Activated CD4-positive, alpha-beta memory T cell treated with anti-CD3 and anti-CD28 coated beads for 36 hours (primary cell): ENCODE measurements at regions not wholly inside any gene's neighbourhood (a gene's known extent, or its start where the extent isn't known, plus 50 kb on each side); places are given as distances from the start of the nearest gene placed in this dataset.

Source experiments
- CTCF ChIA-PET: fragments of 350-600 bp; sonication (Branson Sonifier 250); formaldehyde crosslinking; loops from one replicate; lab custom pipeline; 2021; ENCODE audit warnings: antibody characterized with exemption, inconsistent platforms; lab: Charles Lee
- POLR2A ChIA-PET: fragments of 350-600 bp; sonication (Branson Sonifier 250); formaldehyde crosslinking; loops from one replicate; lab custom pipeline; 2021; ENCODE audit warnings: antibody characterized with exemption; lab: Charles Lee
- DNase-seq: peaks from one replicate; pipeline ENCODE4 v3.0.0-alpha.2; 2020
- H3K27ac Mint-ChIP-seq: one replicate; pipeline ENCODE4 v1.8.0; 2021; ENCODE audit warnings: mixed read lengths
- H3K27me3 Mint-ChIP-seq: one replicate; pipeline ENCODE4 v1.8.0; 2021; ENCODE audit warnings: mixed read lengths
- H3K36me3 Mint-ChIP-seq: one replicate; pipeline ENCODE4 v1.8.0; 2021; ENCODE audit warnings: mixed read lengths
- H3K4me1 Mint-ChIP-seq: one replicate; pipeline ENCODE4 v1.8.0; 2021; ENCODE audit warnings: low read depth, mixed read lengths
- H3K4me3 Mint-ChIP-seq: one replicate; pipeline ENCODE4 v1.8.0; 2021; ENCODE audit warnings: mild to moderate bottlenecking, mixed read lengths
- H3K9me3 Mint-ChIP-seq: one replicate; pipeline ENCODE4 v1.8.0; 2021; ENCODE audit warnings: mixed read lengths
- intact Hi-C: fragments of 100-400 bp; cut with micrococcal nuclease; formaldehyde crosslinking; loops from one replicate; pipeline ENCODE4 v1.15.1; 2023

GRCh38 chr1:220991506-220991905, 112.3 kb downstream of the HLX start:
- no peaks in the 10 kb centered on the region for H3K36me3 Mint-ChIP-seq
- no peak overlapping the region for H3K4me3 Mint-ChIP-seq
- POLR2A ChIA-PET: no interaction called here
- DNase-seq: no peak
- H3K27ac Mint-ChIP-seq: no peak overlapping the region
- intact Hi-C loops: no loop called here
- no peaks in the 10 kb centered on the region for H3K4me1 Mint-ChIP-seq
- CTCF ChIA-PET: no interaction called here
- peaks cover 3% of the 10 kb centered on the region for H3K9me3 Mint-ChIP-seq
- peaks cover 2% of the 10 kb centered on the region for H3K27me3 Mint-ChIP-seq

GRCh38 chr1:220991959-220992704, 112.9 kb downstream of the HLX start:
- Mint-ChIP-seq H3K27ac (no peak overlapping the region), H3K36me3 (no peaks in the 10 kb centered on the region), H3K4me1 (no peaks in the 10 kb centered on the region), H3K27me3 (peaks cover 2% of the 10 kb centered on the region), H3K4me3 (no peak overlapping the region), H3K9me3 (peaks cover 6% of the 10 kb centered on the region)
- intact Hi-C loops: no loop called here
- no peak for DNase-seq
- CTCF ChIA-PET: no interaction called here
- POLR2A ChIA-PET: no interaction called here

- Mint-ChIP-seq H3K27ac (no peak overlapping the region), H3K4me3 (no peak overlapping the region), H3K9me3 (peaks cover 6% of the 10 kb centered on the region), H3K27me3 (peaks cover 2% of the 10 kb centered on the region), H3K36me3 (no peaks in the 10 kb centered on the region), H3K4me1 (no peaks in the 10 kb centered on the region)
- ChIA-PET POLR2A (no interaction called here), CTCF (no interaction called here)
- intact Hi-C loops: no loop called here
- no peak for DNase-seq
Measured at GRCh38 chr1:220992705-220993052, 113.4 kb downstream of the HLX start.

GRCh38 chr1:220994671-220995070, 115.4 kb downstream of the HLX start:
- H3K4me3 Mint-ChIP-seq: no peak overlapping the region
- no peak overlapping the region for H3K27ac Mint-ChIP-seq
- H3K36me3 Mint-ChIP-seq: no peaks in the 10 kb centered on the region
- no peak for DNase-seq
- ChIA-PET CTCF (no interaction called here), POLR2A (no interaction called here)
- H3K9me3 Mint-ChIP-seq: peaks cover 3% of the 10 kb centered on the region
- intact Hi-C loops: no loop called here
- peaks cover 1% of the 10 kb centered on the region for H3K27me3 Mint-ChIP-seq
- no peaks in the 10 kb centered on the region for H3K4me1 Mint-ChIP-seq

- intact Hi-C loops: no loop called here
- no peak for DNase-seq
- Mint-ChIP-seq H3K36me3 (no peaks in the 10 kb centered on the region), H3K9me3 (peaks cover 3% of the 10 kb centered on the region), H3K27me3 (peaks cover 1% of the 10 kb centered on the region), H3K4me1 (no peaks in the 10 kb centered on the region), H3K4me3 (no peak overlapping the region), H3K27ac (no peak overlapping the region)
- CTCF ChIA-PET: no interaction called here
- POLR2A ChIA-PET: no interaction called here
Measured at GRCh38 chr1:220997791-220998190, 118.5 kb downstream of the HLX start.

GRCh38 chr1:220999872-221000863, 120.9 kb downstream of the HLX start:
- ChIA-PET POLR2A (no interaction called here), CTCF (no interaction called here)
- intact Hi-C loops: no loop called here
- H3K4me3 Mint-ChIP-seq: no peak overlapping the region
- H3K4me1 Mint-ChIP-seq: no peaks in the 10 kb centered on the region
- no peak overlapping the region for H3K27ac Mint-ChIP-seq
- H3K9me3 Mint-ChIP-seq: peaks cover 3% of the 10 kb centered on the region
- H3K27me3 Mint-ChIP-seq: peaks cover 1% of the 10 kb centered on the region
- no peak for DNase-seq
- no peaks in the 10 kb centered on the region for H3K36me3 Mint-ChIP-seq

GRCh38 chr1:221001167-221001566, 121.9 kb downstream of the HLX start:
- H3K27ac Mint-ChIP-seq: no peak overlapping the region
- no peak for DNase-seq
- H3K9me3 Mint-ChIP-seq: peaks cover 3% of the 10 kb centered on the region
- no peak overlapping the region for H3K4me3 Mint-ChIP-seq
- POLR2A ChIA-PET: no interaction called here
- CTCF ChIA-PET: no interaction called here
- no peaks in the 10 kb centered on the region for H3K4me1 Mint-ChIP-seq
- H3K27me3 Mint-ChIP-seq: peaks cover 1% of the 10 kb centered on the region
- intact Hi-C loops: no loop called here
- no peaks in the 10 kb centered on the region for H3K36me3 Mint-ChIP-seq

- POLR2A ChIA-PET: no interaction called here
- CTCF ChIA-PET: no interaction called here
Measured at GRCh38 chr1:221002601-221003000, 123.4 kb downstream of the HLX start.

GRCh38 chr1:221011145-221011544, 131.9 kb downstream of the HLX start:
- H3K4me1 Mint-ChIP-seq: no peaks in the 10 kb centered on the region

More at GRCh38 chr1:221002601-221003000, 123.4 kb downstream of the HLX start:
- Mint-ChIP-seq H3K9me3 (no peaks in the 10 kb centered on the region), H3K27ac (no peak overlapping the region), H3K36me3 (no peaks in the 10 kb centered on the region), H3K4me3 (no peak overlapping the region), H3K4me1 (no peaks in the 10 kb centered on the region), H3K27me3 (peaks cover 1% of the 10 kb centered on the region)
- DNase-seq: no peak
- intact Hi-C loops: no loop called here

GRCh38 chr1:221012120-221012519, 132.9 kb downstream of the HLX start:
- no peak overlapping the region for H3K27ac Mint-ChIP-seq
- POLR2A ChIA-PET: no interaction called here
- CTCF ChIA-PET: no interaction called here
- no peaks in the 10 kb centered on the region for H3K9me3 Mint-ChIP-seq
- no peak overlapping the region for H3K4me3 Mint-ChIP-seq
- H3K27me3 Mint-ChIP-seq: peaks cover 1% of the 10 kb centered on the region
- DNase-seq: no peak
- no peaks in the 10 kb centered on the region for H3K4me1 Mint-ChIP-seq
- intact Hi-C loops: no loop called here
- H3K36me3 Mint-ChIP-seq: no peaks in the 10 kb centered on the region

More at GRCh38 chr1:221011145-221011544, 131.9 kb downstream of the HLX start:
- Mint-ChIP-seq H3K36me3 (no peaks in the 10 kb centered on the region), H3K4me3 (no peak overlapping the region), H3K27me3 (peaks cover 1% of the 10 kb centered on the region), H3K27ac (no peak overlapping the region), H3K9me3 (no peaks in the 10 kb centered on the region)
- ChIA-PET CTCF (no interaction called here), POLR2A (no interaction called here)
- intact Hi-C loops: no loop called here
- no peak for DNase-seq

GRCh38 chr1:221013691-221014660, 134.7 kb downstream of the HLX start:
- CTCF ChIA-PET: no interaction called here
- Mint-ChIP-seq H3K27me3 (peaks cover 1% of the 10 kb centered on the region), H3K4me3 (no peak overlapping the region), H3K4me1 (no peaks in the 10 kb centered on the region), H3K9me3 (no peaks in the 10 kb centered on the region), H3K27ac (no peak overlapping the region), H3K36me3 (no peaks in the 10 kb centered on the region)
- POLR2A ChIA-PET: no interaction called here
- intact Hi-C loops: no loop called here
- no peak for DNase-seq
